GM23338 (cell line): ENCODE measurements at regions not wholly inside any gene's neighbourhood (a gene's known extent, or its start where the extent isn't known, plus 50 kb on each side); places are given as distances from the start of the nearest gene placed in this dataset.

ENCODE experiments used
- ATAC-seq: fragments of 200-7000 bp; cut with Tn5 transposase; 3 replicates; pipeline ENCODE4 v1.9.1; 2020
- DNase-seq: peaks from one replicate; pipeline ENCODE4 v3.0.0-alpha.2; 2015; ENCODE audit warnings: low spot score
- H2AFZ ChIP-seq: fragments of 200-600 bp; sonication (generic); 2 replicates; pipeline ENCODE4 v1.8.0; 2016; ENCODE audit warnings: antibody characterized with exemption, mild to moderate bottlenecking, moderate library complexity
- H3F3A ChIP-seq: fragments of 200-600 bp; sonication (generic); replicated peaks from 2 replicates; pipeline ENCODE4 v1.8.0; 2017; ENCODE audit warnings: antibody characterized with exemption, mixed run types, low read depth
- H3K27ac ChIP-seq: fragments of 200-600 bp; sonication (generic); 2 replicates; pipeline ENCODE4 v1.6.1; 2016; ENCODE audit warnings: low read depth
- H3K27me3 ChIP-seq: fragments of 200-600 bp; sonication (generic); 2 replicates; pipeline ENCODE4 v1.8.0; 2016; ENCODE audit warnings: mild to moderate bottlenecking, mixed run types, moderate library complexity; ENCODE audit not compliant: insufficient read depth
- H3K36me3 ChIP-seq: fragments of 200-600 bp; sonication (generic); 2 replicates; pipeline ENCODE4 v1.8.0; 2016; ENCODE audit warnings: mild to moderate bottlenecking; ENCODE audit not compliant: insufficient read depth
- H3K4me1 ChIP-seq: fragments of 200-600 bp; sonication (generic); 2 replicates; pipeline ENCODE4 v1.8.0; 2016; ENCODE audit warnings: mild to moderate bottlenecking, moderate library complexity; ENCODE audit not compliant: insufficient read depth
- H3K4me2 ChIP-seq: fragments of 200-600 bp; sonication (generic); 2 replicates; pipeline ENCODE4 v1.7.1; 2017; ENCODE audit warnings: mixed run types
- H3K4me3 ChIP-seq: fragments of 200-600 bp; sonication (generic); 2 replicates; pipeline ENCODE4 v1.6.1; 2016; ENCODE audit warnings: mixed run types
- H3K79me2 ChIP-seq: fragments of 200-600 bp; sonication (generic); replicated peaks from 2 replicates; pipeline ENCODE4 v1.8.0; 2017; ENCODE audit warnings: mild to moderate bottlenecking; ENCODE audit not compliant: insufficient read depth
- H3K9me2 ChIP-seq: fragments of 200-600 bp; sonication (generic); 2 replicates; pipeline ENCODE4 v1.8.0; 2017; ENCODE audit not compliant: insufficient read depth
- H4K20me1 ChIP-seq: fragments of 200-600 bp; sonication (generic); replicated peaks from 2 replicates; pipeline ENCODE4 v1.8.0; 2017; ENCODE audit warnings: mild to moderate bottlenecking; ENCODE audit not compliant: insufficient read depth
- H3K27ac Mint-ChIP-seq: 2 replicates; pipeline ENCODE4 v1.8.0; 2020; ENCODE audit warnings: inconsistent platforms, mild to moderate bottlenecking, moderate library complexity, mixed read lengths
- H3K27me3 Mint-ChIP-seq: 3 replicates; pipeline ENCODE4 v1.8.0; 2022; ENCODE audit warnings: low read depth, mild to moderate bottlenecking, moderate library complexity, mixed read lengths, inconsistent platforms; ENCODE audit not compliant: insufficient read depth, poor library complexity
- H3K36me3 Mint-ChIP-seq: 3 replicates; pipeline ENCODE4 v1.8.0; 2021; ENCODE audit warnings: low read depth, mild to moderate bottlenecking, inconsistent platforms, moderate library complexity, mixed read lengths
- H3K4me1 Mint-ChIP-seq: 3 replicates; pipeline ENCODE4 v1.8.0; 2020; ENCODE audit warnings: mild to moderate bottlenecking, inconsistent platforms, mixed read lengths
- H3K4me3 Mint-ChIP-seq: 3 replicates; pipeline ENCODE4 v1.8.0; 2021; ENCODE audit warnings: moderate library complexity, mild to moderate bottlenecking, inconsistent platforms, mixed read lengths
- H3K9me3 Mint-ChIP-seq: 3 replicates; pipeline ENCODE4 v1.8.0; 2020; ENCODE audit warnings: moderate library complexity, mild to moderate bottlenecking, inconsistent platforms, mixed read lengths
- CTCF ChIP-seq, 2 experiments: fragments of 200-600 bp in 1 of 2; sonication (generic) in 1 of 2; conservative IDR thresholded peaks; 2 replicates each; pipeline versions ENCODE4 v1.5.1 to v1.6.1; 2016 to 2017; ENCODE audit warnings: antibody characterized with exemption in 2 of 2, low read depth in 2 of 2, mild to moderate bottlenecking in 2 of 2, moderate library complexity in 1 of 2
- ETS1 ChIP-seq: IDR thresholded peaks from 2 replicates; pipeline ENCODE4 v1.6.1; 2016; ENCODE audit warnings: antibody characterized with exemption
- NANOG ChIP-seq: IDR thresholded peaks from 2 replicates; pipeline ENCODE4 v1.6.1; 2016; ENCODE audit warnings: antibody characterized with exemption, borderline replicate concordance
- POLR2AphosphoS5 ChIP-seq: IDR thresholded peaks from 2 replicates; pipeline ENCODE4 v1.6.1; 2016; ENCODE audit warnings: antibody characterized with exemption, low read depth
- STAT1 ChIP-seq: IDR thresholded peaks from one replicate; pipeline ENCODE4 v1.6.1; 2016; ENCODE audit warnings: antibody characterized with exemption; ENCODE audit not compliant: unreplicated experiment
- ZNF114 ChIP-seq: fragments of 250-450 bp; sonication (Bioruptor Pico); IDR thresholded peaks from 2 replicates; pipeline ENCODE4 v1.5.0; 2020; ENCODE audit warnings: mild to moderate bottlenecking, moderate library complexity
- ZNF331 ChIP-seq: fragments of 250-450 bp; sonication (Bioruptor Pico); IDR thresholded peaks from 2 replicates; pipeline ENCODE4 v1.5.0; 2020; ENCODE audit warnings: low read depth, mild to moderate bottlenecking, moderate library complexity
- ZNF462 ChIP-seq: fragments of 250-450 bp; sonication (Bioruptor Pico); IDR thresholded peaks from 2 replicates; pipeline ENCODE4 v1.5.0; 2020; ENCODE audit warnings: mild to moderate bottlenecking, moderate library complexity

GRCh38 chr10:3460420-3461128 lies 288.0 kb upstream of the PITRM1 start:
- H3K27ac ChIP-seq = no peak overlapping the region
- TF ChIP-seq STAT1 = no peak
- no peak for TF ChIP-seq ETS1
- no peak for TF ChIP-seq ZNF331 (CRISPR knock-in tag)
- no peak overlapping the region for H3K4me2 ChIP-seq
- DNase-seq = no peak
- peaks cover 15% of the 10 kb centered on the region for H3K9me2 ChIP-seq
- Mint-ChIP-seq H3K4me1 (peaks cover 2% of the 10 kb centered on the region), H3K36me3 (peaks cover 24% of the 10 kb centered on the region), H3K9me3 (peaks cover 20% of the 10 kb centered on the region), H3K27ac (no peak overlapping the region), H3K4me3 (no peak overlapping the region), H3K27me3 (peaks cover 10% of the 10 kb centered on the region)
- no peaks in the 10 kb centered on the region for H4K20me1 ChIP-seq
- no peaks in the 10 kb centered on the region for H3K79me2 ChIP-seq
- no peaks in the 10 kb centered on the region for H3K27me3 ChIP-seq
- ATAC-seq = no peak
- no peaks in the 10 kb centered on the region for H3F3A ChIP-seq
- no peak overlapping the region for H3K4me3 ChIP-seq
- H3K4me1 ChIP-seq = peaks cover 2% of the 10 kb centered on the region; the same call in 1 of the 2 replicates
- H3K36me3 ChIP-seq = no peaks in the 10 kb centered on the region
- H2AFZ ChIP-seq = no peak overlapping the region

GRCh38 chr10:3455385-3456334 lies 283.1 kb upstream of the PITRM1 start:
- H3K4me3 ChIP-seq = no peak overlapping the region
- no peak for ATAC-seq
- TF ChIP-seq POLR2AphosphoS5 (no peak), ETS1 (no peak), CTCF (conservative IDR thresholded peaks at IDR 0.05; ENCODE audit: low read depth in 2 of 2) (no peak), ZNF331 (CRISPR knock-in tag) (no peak), ZNF462 (no peak), NANOG (no peak), STAT1 (no peak), ZNF114 (CRISPR knock-in tag) (no peak)

More at GRCh38 chr10:3455385-3456334, 283.1 kb upstream of the PITRM1 start:
- peak overlapping the region; percentile 38; the same call in 1 of the 2 replicates for H2AFZ ChIP-seq
- Mint-ChIP-seq H3K27me3 (peaks cover 13% of the 10 kb centered on the region), H3K4me1 (peaks cover 38% of the 10 kb centered on the region), H3K4me3 (no peak overlapping the region), H3K36me3 (peaks cover 24% of the 10 kb centered on the region), H3K27ac (0 out of 2 replicates have a peak overlapping the region, but pooled peaks have one; percentile 56), H3K9me3 (peaks cover 20% of the 10 kb centered on the region)
- no peak for DNase-seq
- no peak overlapping the region for H3K4me2 ChIP-seq
- no peaks in the 10 kb centered on the region for H3K79me2 ChIP-seq
- H3K27ac ChIP-seq = peak overlapping the region; percentile 12; the same call in 1 of the 2 replicates
- H3K4me1 ChIP-seq = peaks cover 25% of the 10 kb centered on the region
- H3F3A ChIP-seq = 0 out of 2 replicates have a peak, but pooled peaks cover 2% of the 10 kb centered on the region
- peaks cover 6% of the 10 kb centered on the region for H3K9me2 ChIP-seq
- H3K27me3 ChIP-seq = no peaks in the 10 kb centered on the region
- no peaks in the 10 kb centered on the region for H4K20me1 ChIP-seq
- H3K36me3 ChIP-seq = no peaks in the 10 kb centered on the region
